HCT116 (cell line): ENCODE measurements at regions not wholly inside any gene's neighbourhood (a gene's known extent, or its start where the extent isn't known, plus 50 kb on each side); places are given as distances from the start of the nearest gene placed in this dataset.

Experiments
- ATAC-seq: fragments of 200-7000 bp; cut with Tn5 transposase; 2 replicates; pipeline ENCODE4 v1.9.1; 2020; ENCODE audit warnings: mild to moderate bottlenecking, moderate library complexity
- BruUV-seq: library from RNA; stranded (reverse); fragments of 400-500 nt; replicated peaks from 2 replicates; lab custom pipeline; 2021; lab: Mats Ljungman, UMichigan
- CTCF ChIA-PET: fragments of 300-600 bp; sonication (Branson Sonifier 250); formaldehyde crosslinking; loops from one replicate; lab custom pipeline; 2021; ENCODE audit warnings: antibody characterized with exemption; lab: Charles Lee
- POLR2A ChIA-PET: fragments of 300-600, 350-600 bp; sonication (Branson Sonifier 250); formaldehyde crosslinking; loops from one replicate; lab custom pipeline; 2021; ENCODE audit warnings: antibody characterized with exemption; lab: Charles Lee
- RAD21 ChIA-PET, 2 experiments: fragments of 300-600 bp; sonication (Branson Sonifier 250); formaldehyde crosslinking; loops; one replicate each; lab custom pipeline; 2023; ENCODE audit warnings: low total read pairs in 2 of 2; ENCODE audit not compliant: uncharacterized antibody in 2 of 2, unreplicated experiment in 2 of 2, low non-redundant PET in 1 of 2; lab: Charles Lee
- DNase-seq: peaks from one replicate; pipeline ENCODE4 v3.0.0-alpha.2; 2010; ENCODE audit warnings: low read depth, low spot score
- H2AFZ ChIP-seq: fragments of 200-600 bp; shearing (Covaris generic), sonication (generic); 2 replicates; pipeline ENCODE4 v1.6.1; 2017; ENCODE audit warnings: low read depth, mixed run types, mixed read lengths, antibody characterized with exemption, low read length; ENCODE audit not compliant: poor library complexity, severe bottlenecking
- H3K27ac ChIP-seq: 2 replicates; pipeline ENCODE4 v1.5.1; 2012; ENCODE audit warnings: low read depth, low read length
- H3K27me3 ChIP-seq: fragments of 200-600 bp; sonication (generic); 2 replicates; pipeline ENCODE4 v1.6.1; 2016; ENCODE audit warnings: mixed run types, low read length, mixed read lengths; ENCODE audit not compliant: insufficient read depth
- H3K36me3 ChIP-seq, 2 experiments: fragments of 200-500 bp in 1 of 2; fragments of 200-600 bp in 1 of 2; sonication (Bioruptor generic) in 1 of 2; sonication (generic) in 1 of 2; 2 replicates each; pipeline versions ENCODE4 v1.5.1 to v1.6.1; 2014 to 2016; ENCODE audit warnings: low read length in 2 of 2, inconsistent platforms in 1 of 2, mixed read lengths in 1 of 2, mixed run types in 1 of 2; ENCODE audit not compliant: insufficient read depth in 2 of 2, control insufficient read depth in 1 of 2
- H3K4me1 ChIP-seq, 2 experiments: fragments of 200-600 bp in 1 of 2; sonication (generic) in 1 of 2; 2 replicates each; pipeline versions ENCODE4 v1.5.1 to v1.6.1; 2012 to 2017; ENCODE audit warnings: low read length in 2 of 2, inconsistent platforms in 1 of 2, mild to moderate bottlenecking in 1 of 2, mixed read lengths in 1 of 2, mixed run types in 1 of 2, moderate library complexity in 1 of 2; ENCODE audit not compliant: insufficient read depth in 2 of 2, control insufficient read depth in 1 of 2
- H3K4me2 ChIP-seq: fragments of 200-600 bp; sonication (generic); 2 replicates; pipeline ENCODE4 v1.6.1; 2017; ENCODE audit warnings: mixed run types, low read length, mixed read lengths
- H3K4me3 ChIP-seq, 2 experiments: fragments of 200-600 bp in 1 of 2; sonication (generic) in 1 of 2; replicated peaks in 1 of 2; 2 replicates each; pipeline ENCODE4 v1.5.1; 2011 to 2016; ENCODE audit warnings: low read length in 2 of 2, control low read depth in 1 of 2, low read depth in 1 of 2, mild to moderate bottlenecking in 1 of 2, mixed read lengths in 1 of 2, mixed run types in 1 of 2
- H3K79me2 ChIP-seq: fragments of 200-600 bp; sonication (generic); 2 replicates; pipeline ENCODE4 v1.6.1; 2017; ENCODE audit warnings: mild to moderate bottlenecking, mixed run types, low read length, moderate library complexity, mixed read lengths; ENCODE audit not compliant: insufficient read depth
- H3K9ac ChIP-seq: fragments of 200-600 bp; sonication (generic); 2 replicates; pipeline ENCODE4 v1.6.1; 2016; ENCODE audit warnings: low read length, mixed read lengths
- H3K9me2 ChIP-seq: fragments of 200-600 bp; sonication (generic), shearing (Covaris generic); 2 replicates; pipeline ENCODE4 v1.6.1; 2017; ENCODE audit warnings: mixed run types, mild to moderate bottlenecking, moderate library complexity; ENCODE audit not compliant: insufficient read depth
- H3K9me3 ChIP-seq, 2 experiments: fragments of 200-500 bp in 1 of 2; fragments of 200-600 bp in 1 of 2; sonication (Bioruptor generic) in 1 of 2; sonication (generic) in 1 of 2; 2 replicates each; pipeline ENCODE4 v1.6.1; 2014 to 2017; ENCODE audit warnings: low read length in 2 of 2, mixed read lengths in 2 of 2, inconsistent platforms in 1 of 2, low read depth in 1 of 2, mild to moderate bottlenecking in 1 of 2, mixed run types in 1 of 2, moderate library complexity in 1 of 2; ENCODE audit not compliant: control insufficient read depth in 1 of 2, insufficient read depth in 1 of 2
- H4K20me1 ChIP-seq: fragments of 200-600 bp; sonication (generic), shearing (Covaris generic); 2 replicates; pipeline ENCODE4 v1.6.1; 2017; ENCODE audit warnings: mixed run types, mild to moderate bottlenecking, moderate library complexity; ENCODE audit not compliant: insufficient read depth
- EZH2 ChIP-seq: fragments of 200-600 bp; sonication (generic); IDR thresholded peaks from 2 replicates; pipeline ENCODE4 v1.6.1; 2017; ENCODE audit warnings: antibody characterized with exemption, mixed run types
- POLR2AphosphoS5 ChIP-seq: IDR thresholded peaks from 2 replicates; pipeline ENCODE4 v1.6.1; 2011; ENCODE audit warnings: mild to moderate bottlenecking, low read depth, low read length, moderate library complexity
- SP1 ChIP-seq: IDR thresholded peaks from 2 replicates; pipeline ENCODE4 v1.6.1; 2012; ENCODE audit warnings: low read depth
- SRF ChIP-seq: IDR thresholded peaks from 2 replicates; pipeline ENCODE4 v1.6.1; 2012; ENCODE audit warnings: low read depth
- YY1 ChIP-seq: IDR thresholded peaks from 2 replicates; pipeline ENCODE4 v1.6.1; 2011; ENCODE audit warnings: low read length, low read depth, moderate library complexity, mild to moderate bottlenecking; ENCODE audit not compliant: insufficient replicate concordance; ENCODE audit errors: extremely low read depth
- intact Hi-C: fragments of 100-400 bp; cut with micrococcal nuclease; formaldehyde crosslinking; loops from 2 replicates; pipeline ENCODE4 v1.10.0; 2022
- TF ChIP-seq, protein P1 (sequence below): IDR thresholded peaks from 2 replicates; pipeline ENCODE4 v1.6.1; 2012; ENCODE audit warnings: low read depth

DNA sequence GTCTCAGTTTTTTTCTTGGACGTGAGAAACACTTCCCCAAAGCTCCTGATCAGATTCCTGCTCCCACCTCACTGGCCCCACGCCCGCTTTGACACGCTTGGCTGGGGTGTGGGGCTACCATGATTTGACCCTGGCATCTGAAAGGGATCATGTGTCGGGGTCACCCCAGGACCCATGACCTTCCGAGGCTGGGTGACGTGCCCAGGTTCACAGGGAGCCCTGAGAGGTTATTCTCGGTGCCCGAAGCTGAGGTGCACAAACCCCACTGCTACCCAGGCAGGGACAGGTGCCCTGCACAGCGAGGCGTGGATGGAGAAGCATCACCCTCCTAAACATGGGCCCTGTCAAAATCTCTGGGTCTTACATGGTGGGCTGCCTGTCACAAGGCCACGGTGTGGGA, 404.1 kb downstream of the GALR1 start:
- Histone ChIP-seq H3K79me2 (no peaks in the 10 kb centered on the region), H4K20me1 (no peaks in the 10 kb centered on the region; the same call in 1 of the 2 replicates), H3K4me1 (no peaks in the 10 kb centered on the region), H2AFZ (no peak overlapping the region), H3K27ac (no peak overlapping the region), H3K4me2 (no peak overlapping the region), H3K36me3 (no peaks in the 10 kb centered on the region), H3K9me2 (no peaks in the 10 kb centered on the region), H3K27me3 (no peaks in the 10 kb centered on the region), H3K9me3 (peaks cover 5 to 6% of the 10 kb centered on the region in 2 experiments; a peak in 2 of 4 replicates), H3K4me3 (no peak overlapping the region), H3K9ac (no peak overlapping the region)
- DNase-seq (no peak), ATAC-seq (no peak)
- POLR2A ChIA-PET, result no interaction called here
- TF ChIP-seq EZH2 (no peak), SRF (no peak), SP1 (no peak), POLR2AphosphoS5 (no peak), YY1 (no peak)
- TF ChIP-seq, protein P1, sequence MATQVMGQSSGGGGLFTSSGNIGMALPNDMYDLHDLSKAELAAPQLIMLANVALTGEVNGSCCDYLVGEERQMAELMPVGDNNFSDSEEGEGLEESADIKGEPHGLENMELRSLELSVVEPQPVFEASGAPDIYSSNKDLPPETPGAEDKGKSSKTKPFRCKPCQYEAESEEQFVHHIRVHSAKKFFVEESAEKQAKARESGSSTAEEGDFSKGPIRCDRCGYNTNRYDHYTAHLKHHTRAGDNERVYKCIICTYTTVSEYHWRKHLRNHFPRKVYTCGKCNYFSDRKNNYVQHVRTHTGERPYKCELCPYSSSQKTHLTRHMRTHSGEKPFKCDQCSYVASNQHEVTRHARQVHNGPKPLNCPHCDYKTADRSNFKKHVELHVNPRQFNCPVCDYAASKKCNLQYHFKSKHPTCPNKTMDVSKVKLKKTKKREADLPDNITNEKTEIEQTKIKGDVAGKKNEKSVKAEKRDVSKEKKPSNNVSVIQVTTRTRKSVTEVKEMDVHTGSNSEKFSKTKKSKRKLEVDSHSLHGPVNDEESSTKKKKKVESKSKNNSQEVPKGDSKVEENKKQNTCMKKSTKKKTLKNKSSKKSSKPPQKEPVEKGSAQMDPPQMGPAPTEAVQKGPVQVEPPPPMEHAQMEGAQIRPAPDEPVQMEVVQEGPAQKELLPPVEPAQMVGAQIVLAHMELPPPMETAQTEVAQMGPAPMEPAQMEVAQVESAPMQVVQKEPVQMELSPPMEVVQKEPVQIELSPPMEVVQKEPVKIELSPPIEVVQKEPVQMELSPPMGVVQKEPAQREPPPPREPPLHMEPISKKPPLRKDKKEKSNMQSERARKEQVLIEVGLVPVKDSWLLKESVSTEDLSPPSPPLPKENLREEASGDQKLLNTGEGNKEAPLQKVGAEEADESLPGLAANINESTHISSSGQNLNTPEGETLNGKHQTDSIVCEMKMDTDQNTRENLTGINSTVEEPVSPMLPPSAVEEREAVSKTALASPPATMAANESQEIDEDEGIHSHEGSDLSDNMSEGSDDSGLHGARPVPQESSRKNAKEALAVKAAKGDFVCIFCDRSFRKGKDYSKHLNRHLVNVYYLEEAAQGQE, result no peak
- RAD21 ChIA-PET, result no interaction called here
- CTCF ChIA-PET, result no interaction called here
- no TSS peak for BruUV-seq
- intact Hi-C loops, result no loop called here

DNA sequence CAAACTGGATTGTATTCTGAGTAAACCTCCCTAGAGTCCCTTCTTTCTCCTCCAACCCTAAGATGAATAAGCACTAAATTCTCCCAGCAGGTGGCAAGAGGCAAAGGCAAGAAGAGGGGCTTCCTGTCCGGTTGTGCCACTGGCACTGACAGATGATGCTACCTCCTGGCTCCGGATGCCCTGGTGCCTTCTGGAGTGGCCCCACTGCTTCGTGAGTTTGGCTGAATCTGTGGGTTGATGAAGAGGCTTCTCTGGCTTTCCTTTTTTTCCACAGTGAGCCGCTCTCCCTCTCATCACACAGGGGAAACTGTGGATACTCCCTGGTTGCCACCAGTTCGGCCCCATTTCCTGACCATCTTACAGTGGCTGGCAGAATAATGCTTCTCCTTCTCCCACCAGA, 404.7 kb downstream of the GALR1 start:
- Histone ChIP-seq H3K79me2 (no peaks in the 10 kb centered on the region), H4K20me1 (no peaks in the 10 kb centered on the region; the same call in 1 of the 2 replicates), H3K36me3 (no peaks in the 10 kb centered on the region), H3K9ac (no peak overlapping the region), H3K9me2 (no peaks in the 10 kb centered on the region), H2AFZ (no peak overlapping the region), H3K27ac (no peak overlapping the region), H3K9me3 (peaks cover 5 to 6% of the 10 kb centered on the region in 2 experiments; a peak in 2 of 4 replicates), H3K27me3 (no peaks in the 10 kb centered on the region), H3K4me2 (no peak overlapping the region), H3K4me3 (no peak overlapping the region), H3K4me1 (no peaks in the 10 kb centered on the region)
- ATAC-seq (no peak), DNase-seq (no peak)
- no TSS peak for BruUV-seq
- RAD21 ChIA-PET, result no interaction called here
- POLR2A ChIA-PET, result no interaction called here
- CTCF ChIA-PET, result no interaction called here
- TF ChIP-seq, protein P1, result no peak
- intact Hi-C loops, result no loop called here
